Motor neuron (in vitro differentiated cells): ENCODE measurements at regions not wholly inside any gene's neighbourhood (a gene's known extent, or its start where the extent isn't known, plus 50 kb on each side); places are given as distances from the start of the nearest gene placed in this dataset.

Experiments used
- ATAC-seq, 8 experiments: fragments of 200-7000 bp; cut with Tn5 transposase; replicated peaks in 6 of 8; 2 replicates each; pipeline ENCODE4 v1.8.0; 2021; ENCODE audit warnings: mild to moderate bottlenecking in 8 of 8, moderate library complexity in 8 of 8
- H3K27ac ChIP-seq, 2 donors: fragments of 250-450 bp; sonication (Bioruptor Pico); 2 replicates each; pipeline ENCODE4 v1.9.0; 2021; ENCODE audit warnings: antibody characterized with exemption in 2 of 2, mild to moderate bottlenecking in 2 of 2, moderate library complexity in 1 of 2
- H3K4me1 ChIP-seq, 2 donors: fragments of 250-450 bp; sonication (Bioruptor Pico); replicated peaks in 1 of 2; 2 replicates each; pipeline ENCODE4 v1.6.1; 2021; ENCODE audit warnings: antibody characterized with exemption in 2 of 2, mild to moderate bottlenecking in 2 of 2, moderate library complexity in 1 of 2
- H3K4me3 ChIP-seq, 5 donors: fragments of 250-450 bp; sonication (Bioruptor Pico); 2 replicates each; pipeline ENCODE4 v1.9.0; 2021; ENCODE audit warnings: antibody characterized with exemption in 5 of 5, mild to moderate bottlenecking in 5 of 5, moderate library complexity in 4 of 5
- WGBS, 10 experiments: fragments of 450-650 bp; shearing (Covaris generic); methylation state at CpG; one replicate each; pipeline ENCODE4 v1.0.0; 2022; 5-methylcytosine and 5-hydroxymethylcytosine counted together
- in situ Hi-C, 9 experiments: fragments of 400-800 bp; cut with MboI; loops; one replicate each; pipeline ENCODE4 v1.15.0; 2021; ENCODE audit warnings: low sequenced_read_pairs in 9 of 9, low pct_unique_long_range_greater_than_20kb in 2 of 9; ENCODE audit not compliant: unreplicated experiment in 9 of 9

GRCh38 chr9:107948086-107948485 lies 458.5 kb upstream of the KLF4 start:
- Histone ChIP-seq H3K4me3 (no peak overlapping the region), H3K27ac (no peak overlapping the region), H3K4me1 (no peaks in the 10 kb centered on the region)
- WGBS, 10 experiments = 21 to 100% (median 69%) methylated on average over 2 to 6 of the region's 6 CpGs; no CpG with 5 or more reads in 1 of the 10 experiments
- ATAC-seq = no peak
- in situ Hi-C loops = no loop called here

DNA sequence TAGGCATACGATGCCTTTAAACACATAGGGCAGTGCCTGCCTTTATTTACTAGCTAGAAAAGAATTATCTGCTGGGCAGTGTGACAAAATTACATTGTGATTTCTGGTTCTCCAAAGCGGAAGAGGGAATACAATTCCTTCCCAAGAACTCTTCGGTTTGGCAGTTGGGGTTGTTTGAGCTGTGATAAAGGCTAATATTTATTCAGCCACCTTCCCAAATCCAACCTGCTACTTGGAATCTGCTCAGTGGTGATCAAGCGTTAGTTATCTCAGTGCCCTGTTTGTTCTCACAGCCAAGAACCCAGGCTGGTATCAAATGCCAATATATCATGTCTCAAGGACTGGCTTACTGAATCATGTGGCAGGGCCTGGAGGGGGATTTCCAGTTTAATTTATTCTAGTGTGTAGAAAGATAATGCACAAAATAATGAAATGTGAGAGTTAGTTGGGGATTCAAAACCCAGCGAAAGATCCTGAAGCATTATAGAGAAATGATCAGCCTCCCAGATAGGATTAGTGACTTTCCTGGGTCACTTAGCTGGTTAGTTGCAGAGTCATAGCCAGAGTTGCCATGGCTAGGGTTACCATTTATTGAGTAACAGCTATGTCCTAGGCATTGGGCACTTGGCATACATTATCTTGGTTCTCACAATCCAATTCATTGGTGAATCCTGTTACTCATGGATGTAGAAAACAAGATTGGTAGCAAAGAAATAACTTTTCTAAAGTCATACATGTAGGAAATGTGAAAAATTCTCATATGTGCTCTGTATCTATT lies 457.0 kb upstream of the KLF4 start:
- no peaks in the 10 kb centered on the region for H3K4me1 ChIP-seq
- WGBS, 10 experiments = 67 to 100% (median 84%) methylated on average over 1 to 5 of the region's 5 CpGs
- no peak overlapping the region for H3K4me3 ChIP-seq
- in situ Hi-C loops = no loop called here
- ATAC-seq = peak in 1 of 8 experiments; percentile 40
- H3K27ac ChIP-seq = no peak overlapping the region

DNA sequence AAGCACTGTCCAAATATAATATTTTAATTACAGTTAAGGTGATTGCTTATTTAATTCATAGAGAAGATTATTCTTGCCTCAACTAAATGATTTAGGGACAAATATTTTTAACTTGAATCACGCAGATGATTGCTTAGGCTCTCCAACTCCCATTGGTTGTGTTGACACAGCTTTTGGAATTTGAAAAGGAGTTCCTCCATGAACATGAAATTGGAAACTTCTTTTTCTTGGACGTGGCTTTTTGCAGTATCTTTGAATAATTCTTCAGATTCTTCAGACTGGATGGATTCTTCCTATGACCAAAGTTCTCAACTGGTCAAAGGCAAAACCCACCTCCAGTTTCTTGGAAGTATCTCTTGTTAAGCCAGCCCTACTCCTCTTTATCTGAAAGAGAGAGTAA lies 456.4 kb upstream of the KLF4 start:
- ATAC-seq = no peak
- Histone ChIP-seq H3K27ac (no peak overlapping the region), H3K4me3 (no peak overlapping the region), H3K4me1 (no peaks in the 10 kb centered on the region)
- in situ Hi-C loops = no loop called here
- WGBS, 10 experiments = 10 to 83% (median 56%) methylated on average over 1 to 2 of the region's 2 CpGs; no CpG with 5 or more reads in 2 of the 10 experiments

GRCh38 chr9:107945493-107945892 lies 455.9 kb upstream of the KLF4 start:
- WGBS, 10 experiments = 70 to 100% (median 100%) methylated on average over 2 of the region's 2 CpGs; no CpG with 5 or more reads in 7 of the 10 experiments
- in situ Hi-C loops = no loop called here
- H3K4me3 ChIP-seq = no peak overlapping the region
- no peak overlapping the region for H3K27ac ChIP-seq
- ATAC-seq = no peak
- H3K4me1 ChIP-seq = no peaks in the 10 kb centered on the region

GRCh38 chr9:107944387-107944786 lies 454.8 kb upstream of the KLF4 start:
- WGBS, 10 experiments = 55 to 95% (median 85%) methylated on average over 2 to 7 of the region's 10 CpGs; no CpG with 5 or more reads in 4 of the 10 experiments
- in situ Hi-C loops = no loop called here
- Histone ChIP-seq H3K27ac (no peak overlapping the region), H3K4me3 (no peak overlapping the region), H3K4me1 (no peaks in the 10 kb centered on the region)
- ATAC-seq = no peak

GRCh38 chr9:107943901-107944300 lies 454.3 kb upstream of the KLF4 start:
- Histone ChIP-seq H3K4me1 (no peaks in the 10 kb centered on the region), H3K4me3 (no peak overlapping the region), H3K27ac (no peak overlapping the region)
- in situ Hi-C loops = no loop called here
- no peak for ATAC-seq
- WGBS, 10 experiments = 0 to 100% (median 60%) methylated on average over 1 to 3 of the region's 3 CpGs; no CpG with 5 or more reads in 2 of the 10 experiments

DNA sequence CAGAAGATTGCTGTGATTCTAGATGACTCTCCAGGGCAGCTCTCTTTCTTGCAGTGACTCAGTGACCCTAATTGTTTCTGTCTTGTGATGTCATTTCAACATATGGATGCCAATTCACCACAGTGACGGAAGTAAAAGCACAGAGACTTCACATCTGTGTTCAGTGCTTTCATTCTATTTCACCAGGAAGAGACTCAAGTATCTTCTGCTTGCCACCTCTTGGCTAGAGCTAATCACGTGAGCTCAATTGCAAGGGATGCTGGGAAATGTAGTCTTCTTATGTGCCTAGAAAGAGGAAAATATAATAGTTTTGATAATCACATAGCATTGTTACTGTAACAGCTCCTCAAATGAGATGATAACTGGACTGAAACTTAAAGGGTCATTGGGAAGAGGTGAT lies 453.3 kb upstream of the KLF4 start:
- H3K4me3 ChIP-seq = no peak overlapping the region
- no peak overlapping the region for H3K27ac ChIP-seq
- no peaks in the 10 kb centered on the region for H3K4me1 ChIP-seq
- ATAC-seq = no peak
- WGBS, 10 experiments = 40 to 100% (median 78%) methylated on average over 1 to 2 of the region's 2 CpGs; no CpG with 5 or more reads in 2 of the 10 experiments
- in situ Hi-C loops = no loop called here

DNA sequence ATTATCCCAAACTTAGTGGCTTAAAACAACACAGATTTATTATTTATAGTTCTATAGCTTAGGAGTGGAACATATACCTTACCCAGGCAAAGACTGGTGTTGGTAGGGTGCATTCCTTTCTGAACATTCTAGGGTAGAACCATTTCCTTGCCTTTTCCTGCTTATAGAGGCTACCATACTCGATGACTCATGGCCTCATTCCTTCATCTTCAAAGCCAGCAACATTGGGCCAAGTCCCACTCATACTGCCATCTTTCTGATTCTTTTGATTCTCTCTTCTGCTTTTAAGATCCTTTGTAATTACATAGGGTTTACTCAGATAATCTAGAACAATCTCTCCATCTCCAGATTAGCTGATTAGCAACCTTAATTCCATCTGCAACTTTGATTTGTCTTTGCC lies 452.7 kb upstream of the KLF4 start:
- no peaks in the 10 kb centered on the region for H3K4me1 ChIP-seq
- in situ Hi-C loops = no loop called here
- no peak for ATAC-seq
- no peak overlapping the region for H3K27ac ChIP-seq
- WGBS, 10 experiments = 14 to 80% (median 46%) methylated on average over 1 of the region's 1 CpG; no CpG with 5 or more reads in 4 of the 10 experiments
- H3K4me3 ChIP-seq = no peak overlapping the region

GRCh38 chr9:107940616-107941595 lies 451.3 kb upstream of the KLF4 start:
- in situ Hi-C loops = no loop called here
- Histone ChIP-seq H3K4me3 (no peak overlapping the region), H3K27ac (no peak overlapping the region), H3K4me1 (no peaks in the 10 kb centered on the region)
- ATAC-seq = peak in 4 of 8 experiments; percentile 31 to 91 (median 85)
- 25 to 84% (median 60%) methylated on average over 2 to 6 of the region's 7 CpGs; no CpG with 5 or more reads in 1 of the 10 experiments for WGBS, 10 experiments

DNA sequence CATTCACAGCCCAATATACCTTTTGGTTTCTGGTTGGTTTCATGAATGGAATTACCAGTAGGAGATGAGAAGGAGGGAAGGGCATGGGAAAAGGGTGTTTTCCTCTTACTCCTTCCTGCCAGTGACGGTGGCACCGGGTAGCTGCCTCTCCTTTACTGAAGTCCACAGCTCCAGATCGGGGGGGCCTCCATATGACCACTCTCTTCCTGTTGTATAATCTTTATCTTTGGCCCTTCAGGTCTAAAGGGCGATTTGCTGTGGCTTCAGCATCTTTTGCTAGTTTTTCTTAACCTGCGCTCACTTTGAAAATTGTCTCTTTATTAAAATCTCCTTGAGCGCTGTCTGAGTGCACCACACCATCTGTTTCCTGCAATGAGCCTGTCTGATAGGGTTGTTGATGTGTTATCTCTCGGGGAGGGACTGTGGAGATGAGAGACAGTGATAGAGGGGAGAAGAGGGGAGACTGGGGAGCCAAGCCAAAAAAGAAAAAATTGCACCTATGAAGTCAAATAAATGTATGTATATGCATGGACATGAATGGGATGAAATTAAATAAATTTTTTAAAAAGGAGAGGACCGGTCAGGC lies 449.3 kb upstream of the KLF4 start:
- in situ Hi-C loops = no loop called here
- WGBS, 10 experiments = 60 to 92% (median 79%) methylated on average over 1 to 7 of the region's 8 CpGs; no CpG with 5 or more reads in 1 of the 10 experiments
- no peak overlapping the region for H3K4me3 ChIP-seq
- H3K4me1 ChIP-seq = no peaks in the 10 kb centered on the region
- H3K27ac ChIP-seq = no peak overlapping the region
- no peak for ATAC-seq

DNA sequence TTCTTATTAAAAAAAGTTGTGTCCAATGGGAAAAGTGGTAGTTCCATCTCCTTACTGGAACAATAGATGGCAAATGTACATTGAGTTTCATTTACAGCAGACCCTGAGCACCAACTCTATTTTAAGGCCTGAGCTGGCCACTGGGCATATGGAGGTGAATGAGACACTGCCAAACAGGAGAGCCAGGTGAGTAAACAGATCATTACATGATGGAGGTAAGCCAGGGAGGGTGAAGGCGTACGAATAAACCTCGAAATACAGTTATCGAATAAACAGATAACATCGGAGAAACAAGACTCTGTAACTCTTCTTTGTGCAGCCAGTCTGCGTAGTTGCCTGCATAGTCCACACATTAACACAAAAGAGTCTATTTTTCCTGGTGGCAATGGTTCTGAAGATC lies 446.4 kb upstream of the KLF4 start:
- Histone ChIP-seq H3K4me3 (no peak overlapping the region), H3K27ac (no peak overlapping the region), H3K4me1 (no peaks in the 10 kb centered on the region)
- 87 to 100% (median 94%) methylated on average over 2 to 6 of the region's 6 CpGs; no CpG with 5 or more reads in 4 of the 10 experiments for WGBS, 10 experiments
- no peak for ATAC-seq
- in situ Hi-C loops = no loop called here

- Histone ChIP-seq H3K27ac (no peak overlapping the region), H3K4me3 (no peak overlapping the region), H3K4me1 (no peaks in the 10 kb centered on the region)
- 37 to 100% (median 85%) methylated on average over 1 to 6 of the region's 6 CpGs for WGBS, 10 experiments
- no peak for ATAC-seq
- in situ Hi-C loops = no loop called here
Observed at GRCh38 chr9:107933516-107933915, 443.9 kb upstream of the KLF4 start.

- Histone ChIP-seq H3K4me1 (no peaks in the 10 kb centered on the region), H3K4me3 (no peak overlapping the region), H3K27ac (no peak overlapping the region)
- in situ Hi-C loops = no loop called here
- peak in 2 of 8 experiments; percentile 19 to 58 for ATAC-seq
- WGBS, 10 experiments = 10 to 73% (median 17%) methylated on average over 1 to 4 of the region's 5 CpGs; no CpG with 5 or more reads in 5 of the 10 experiments
Observed at GRCh38 chr9:107933097-107933496, 443.5 kb upstream of the KLF4 start.
